Osteocyte (in vitro differentiated cells): ENCODE measurements at regions not wholly inside any gene's neighbourhood (a gene's known extent, or its start where the extent isn't known, plus 50 kb on each side); places are given as distances from the start of the nearest gene placed in this dataset.
"Not testable (repeated sequence)": the region's sequence is repeated elsewhere in the genome, so short reads cannot be mapped to it uniquely, and the experiment has no call there.

Experiments
- DNase-seq: peaks from one replicate; pipeline ENCODE4 v3.0.0; 2021; ENCODE audit warnings: mixed read lengths; ENCODE audit not compliant: unreplicated experiment; ENCODE audit errors: extremely low spot score
- H3K27ac Mint-ChIP-seq: one replicate; pipeline ENCODE4 v1.8.0; 2021; ENCODE audit warnings: mild to moderate bottlenecking, mixed read lengths; ENCODE audit not compliant: unreplicated experiment
- H3K27me3 Mint-ChIP-seq: one replicate; pipeline ENCODE4 v1.8.0; 2021; ENCODE audit warnings: mixed read lengths; ENCODE audit not compliant: unreplicated experiment
- H3K36me3 Mint-ChIP-seq: one replicate; pipeline ENCODE4 v1.8.0; 2021; ENCODE audit warnings: mixed read lengths; ENCODE audit not compliant: unreplicated experiment
- H3K4me1 Mint-ChIP-seq: one replicate; pipeline ENCODE4 v1.8.0; 2021; ENCODE audit warnings: mixed read lengths; ENCODE audit not compliant: unreplicated experiment
- H3K4me3 Mint-ChIP-seq: one replicate; pipeline ENCODE4 v1.8.0; 2021; ENCODE audit warnings: mild to moderate bottlenecking, moderate library complexity, mixed read lengths; ENCODE audit not compliant: unreplicated experiment
- H3K9me3 Mint-ChIP-seq: one replicate; pipeline ENCODE4 v1.8.0; 2021; ENCODE audit warnings: mixed read lengths; ENCODE audit not compliant: unreplicated experiment
- CTCF ChIP-seq: fragments of 200-600 bp; sonication (generic); IDR thresholded peaks from 2 replicates; pipeline ENCODE4 v1.5.0; 2021; ENCODE audit warnings: antibody characterized with exemption, mild to moderate bottlenecking, moderate library complexity

- H3K27ac Mint-ChIP-seq: no peak overlapping the region
Measured at GRCh38 chr1:117708323-117709248, 102.7 kb downstream of the TENT5C start.

GRCh38 chr1:117709249-117709691, 103.4 kb downstream of the TENT5C start:
- peaks cover 3% of the 10 kb centered on the region for H3K27me3 Mint-ChIP-seq
- TF ChIP-seq CTCF: no peak
- H3K4me3 Mint-ChIP-seq: no peak overlapping the region
- peaks cover 9% of the 10 kb centered on the region for H3K9me3 Mint-ChIP-seq
- H3K4me1 Mint-ChIP-seq: no peaks in the 10 kb centered on the region
- H3K27ac Mint-ChIP-seq: no peak overlapping the region
- no peaks in the 10 kb centered on the region for H3K36me3 Mint-ChIP-seq
- DNase-seq: no peak

More at GRCh38 chr1:117708323-117709248, 102.7 kb downstream of the TENT5C start:
- no peaks in the 10 kb centered on the region for H3K27me3 Mint-ChIP-seq
- H3K4me3 Mint-ChIP-seq: no peak overlapping the region
- H3K36me3 Mint-ChIP-seq: no peaks in the 10 kb centered on the region
- DNase-seq: no peak
- TF ChIP-seq CTCF: no peak
- peaks cover 9% of the 10 kb centered on the region for H3K9me3 Mint-ChIP-seq
- H3K4me1 Mint-ChIP-seq: no peaks in the 10 kb centered on the region

GRCh38 chr1:117710710-117711109, 104.9 kb downstream of the TENT5C start:
- H3K36me3 Mint-ChIP-seq: no peaks in the 10 kb centered on the region
- H3K4me1 Mint-ChIP-seq: peaks cover 2% of the 10 kb centered on the region
- peaks cover 7% of the 10 kb centered on the region for H3K27me3 Mint-ChIP-seq
- no peak overlapping the region for H3K4me3 Mint-ChIP-seq
- no peak for DNase-seq
- H3K9me3 Mint-ChIP-seq: peaks cover 9% of the 10 kb centered on the region
- TF ChIP-seq CTCF: peak; percentile 24
- H3K27ac Mint-ChIP-seq: no peak overlapping the region

GRCh38 chr1:117712621-117713020, 106.8 kb downstream of the TENT5C start:
- no peak for TF ChIP-seq CTCF
- Mint-ChIP-seq H3K4me3 (no peak overlapping the region), H3K9me3 (peaks cover under 1% of the 10 kb centered on the region), H3K27me3 (peaks cover 7% of the 10 kb centered on the region), H3K36me3 (no peaks in the 10 kb centered on the region), H3K27ac (no peak overlapping the region), H3K4me1 (peaks cover 2% of the 10 kb centered on the region)
- no peak for DNase-seq

GRCh38 chr1:117714546-117714945, 108.7 kb downstream of the TENT5C start:
- Mint-ChIP-seq H3K27me3 (peaks cover 7% of the 10 kb centered on the region), H3K4me1 (peaks cover 2% of the 10 kb centered on the region), H3K9me3 (peaks cover 7% of the 10 kb centered on the region), H3K4me3 (no peak overlapping the region), H3K27ac (peak overlapping the region; percentile 1), H3K36me3 (no peaks in the 10 kb centered on the region)
- no peak for DNase-seq
- TF ChIP-seq CTCF: no peak

- not testable (repeated sequence) for H3K4me3 Mint-ChIP-seq, H3K36me3 Mint-ChIP-seq, H3K27ac Mint-ChIP-seq, H3K4me1 Mint-ChIP-seq, DNase-seq, H3K27me3 Mint-ChIP-seq
- peaks cover 20% of the 10 kb centered on the region for H3K9me3 Mint-ChIP-seq
Measured at GRCh38 chr1:117716030-117716429, 110.2 kb downstream of the TENT5C start.

- H3K27me3 Mint-ChIP-seq, H3K36me3 Mint-ChIP-seq, H3K4me3 Mint-ChIP-seq, DNase-seq, H3K27ac Mint-ChIP-seq, H3K4me1 Mint-ChIP-seq: not testable (repeated sequence)
- H3K9me3 Mint-ChIP-seq: peaks cover 25% of the 10 kb centered on the region
Measured at GRCh38 chr1:117717980-117718379, 112.1 kb downstream of the TENT5C start.
